ENCODE measurements at regions not wholly inside any gene's neighbourhood (a gene's known extent, or its start where the extent isn't known, plus 50 kb on each side); places are given as distances from the start of the nearest gene placed in this dataset.

DNA sequence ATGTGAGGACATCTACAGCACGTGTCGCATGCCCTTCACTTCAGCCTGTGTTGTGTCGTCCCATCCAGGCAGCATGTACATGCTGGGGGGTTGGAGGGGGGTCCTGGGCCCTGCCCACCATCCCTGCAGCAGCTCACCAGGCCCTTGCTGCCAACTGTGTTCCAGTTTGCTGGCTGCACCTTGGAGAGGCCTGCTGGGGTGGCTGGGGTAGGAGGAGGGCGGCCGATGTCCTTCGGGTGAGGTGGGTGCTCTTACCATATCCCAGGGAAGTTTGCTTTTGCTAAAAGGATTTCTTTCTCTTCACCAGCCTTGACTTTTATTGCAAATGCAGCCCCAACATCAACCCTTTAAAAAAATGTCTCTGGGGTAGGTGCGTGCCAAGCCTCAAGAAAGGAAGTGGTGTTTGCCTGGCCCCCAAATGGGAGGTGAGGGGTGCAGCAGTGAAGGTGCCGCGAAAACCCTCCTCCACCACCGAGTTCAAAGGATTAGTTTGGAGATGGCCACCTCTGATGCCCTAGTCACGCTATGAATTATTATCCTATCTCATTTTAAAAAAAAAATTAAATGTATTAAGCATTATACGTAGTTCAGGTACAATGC, 165.8 kb upstream of the KLF6 start:
- DNase-seq (ENCODE audit: low read depth): no peak
- TF ChIP-seq, protein P1, sequence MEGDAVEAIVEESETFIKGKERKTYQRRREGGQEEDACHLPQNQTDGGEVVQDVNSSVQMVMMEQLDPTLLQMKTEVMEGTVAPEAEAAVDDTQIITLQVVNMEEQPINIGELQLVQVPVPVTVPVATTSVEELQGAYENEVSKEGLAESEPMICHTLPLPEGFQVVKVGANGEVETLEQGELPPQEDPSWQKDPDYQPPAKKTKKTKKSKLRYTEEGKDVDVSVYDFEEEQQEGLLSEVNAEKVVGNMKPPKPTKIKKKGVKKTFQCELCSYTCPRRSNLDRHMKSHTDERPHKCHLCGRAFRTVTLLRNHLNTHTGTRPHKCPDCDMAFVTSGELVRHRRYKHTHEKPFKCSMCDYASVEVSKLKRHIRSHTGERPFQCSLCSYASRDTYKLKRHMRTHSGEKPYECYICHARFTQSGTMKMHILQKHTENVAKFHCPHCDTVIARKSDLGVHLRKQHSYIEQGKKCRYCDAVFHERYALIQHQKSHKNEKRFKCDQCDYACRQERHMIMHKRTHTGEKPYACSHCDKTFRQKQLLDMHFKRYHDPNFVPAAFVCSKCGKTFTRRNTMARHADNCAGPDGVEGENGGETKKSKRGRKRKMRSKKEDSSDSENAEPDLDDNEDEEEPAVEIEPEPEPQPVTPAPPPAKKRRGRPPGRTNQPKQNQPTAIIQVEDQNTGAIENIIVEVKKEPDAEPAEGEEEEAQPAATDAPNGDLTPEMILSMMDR (conservative IDR thresholded peaks at IDR 0.05; ENCODE audit: low read depth, low read length): no peak

DNA sequence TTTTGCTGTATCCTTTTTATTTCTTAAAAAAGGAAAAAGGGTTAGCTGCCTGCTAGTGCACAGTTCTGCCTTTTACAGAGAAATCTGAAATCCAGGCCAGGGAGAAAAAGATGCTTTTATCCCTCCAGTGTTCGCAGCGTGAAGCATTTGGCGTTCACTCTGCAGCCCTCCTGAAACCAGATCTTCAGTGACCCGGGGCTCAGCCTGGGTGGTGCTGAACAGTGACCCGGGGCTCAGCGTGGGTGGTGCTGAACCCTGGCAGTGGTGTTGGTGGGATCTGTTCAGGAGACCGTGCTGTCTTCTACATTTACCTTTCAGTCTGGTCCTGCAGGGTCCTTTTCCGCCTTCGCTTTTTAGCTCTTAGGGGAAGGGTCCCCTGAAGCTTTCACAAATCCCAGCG, 164.7 kb upstream of the KLF6 start:
- no peak for DNase-seq (ENCODE audit: low read depth)
- no peak overlapping the region for H3K4me3 ChIP-seq (ENCODE audit: low read depth, low read length)
- TF ChIP-seq, protein P1 (conservative IDR thresholded peaks at IDR 0.05; ENCODE audit: low read depth, low read length): no peak

More for the DNA sequence above, 165.8 kb upstream of the KLF6 start:
- no peak overlapping the region for H3K4me3 ChIP-seq (ENCODE audit: low read depth, low read length)

DNA sequence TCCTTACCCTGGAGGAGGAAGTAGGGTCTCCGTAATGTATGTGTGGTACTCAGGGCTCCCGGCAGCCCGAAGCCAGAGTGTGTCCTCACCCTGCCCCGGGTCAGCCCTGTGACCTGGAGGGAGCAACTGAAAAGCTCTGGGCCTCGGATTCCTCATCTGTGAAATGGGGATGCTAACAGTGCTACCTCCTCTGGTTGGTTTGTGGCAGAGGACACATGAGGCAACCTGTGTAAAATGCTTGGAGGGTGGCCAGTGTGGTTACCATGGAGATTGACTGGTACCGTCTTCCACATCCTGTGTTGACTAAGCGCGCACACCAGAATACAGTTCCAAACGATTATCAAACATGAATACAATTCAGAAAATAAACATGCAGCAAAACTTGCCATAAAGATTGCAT, 163.8 kb upstream of the KLF6 start:
- DNase-seq (ENCODE audit: low read depth): no peak
- no peak overlapping the region for H3K4me3 ChIP-seq (ENCODE audit: low read depth, low read length)
- TF ChIP-seq, protein P1 (conservative IDR thresholded peaks at IDR 0.05; ENCODE audit: low read depth, low read length): no peak

DNA sequence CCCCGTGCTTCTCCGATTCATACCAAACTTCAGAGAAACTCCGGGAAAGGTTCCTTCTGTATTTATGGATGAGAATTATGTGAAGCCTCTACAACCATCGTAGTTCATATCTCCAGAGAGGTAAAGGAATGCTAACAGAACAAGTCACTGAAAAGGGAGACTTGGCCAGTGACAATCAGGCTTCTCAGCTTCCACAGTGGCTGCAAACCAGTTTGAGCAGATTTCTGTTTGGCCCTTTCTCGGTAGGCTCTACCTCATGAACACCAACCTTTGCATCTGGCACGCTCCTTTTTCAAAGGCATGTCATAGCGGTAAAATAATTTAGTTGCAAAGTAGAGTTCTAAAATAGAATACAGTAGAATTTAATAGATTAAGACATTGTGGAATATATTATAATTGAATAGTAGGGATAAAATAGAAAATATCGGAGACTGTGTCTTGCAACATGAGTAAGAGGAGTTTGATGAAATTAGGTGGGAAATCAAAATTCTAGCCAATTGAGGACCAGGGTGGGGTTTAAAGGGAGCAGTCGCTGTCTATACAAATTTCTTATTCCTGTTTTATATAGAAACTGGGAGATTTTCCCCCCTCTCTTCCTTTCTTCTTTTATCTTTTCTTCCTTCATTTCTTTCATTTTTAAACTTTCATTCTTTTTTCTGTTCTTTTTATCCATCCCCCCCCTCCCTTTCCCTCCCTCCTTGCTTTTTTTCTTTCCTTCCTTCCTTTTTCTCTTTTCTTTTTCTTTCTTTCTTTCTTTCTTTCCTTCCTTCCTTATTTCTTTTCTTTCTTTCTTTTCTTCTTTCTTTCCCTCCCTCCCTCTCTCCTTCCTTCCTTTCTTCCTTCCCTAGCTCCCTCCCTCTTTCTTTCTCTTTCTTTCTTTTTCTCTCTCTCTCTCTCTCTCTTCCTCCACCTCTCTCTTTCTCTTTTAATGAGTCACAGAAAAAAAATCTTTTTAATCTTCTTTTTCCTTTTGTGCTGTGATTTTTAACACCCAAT, 161.5 kb upstream of the KLF6 start:
- no peak overlapping the region for H3K4me3 ChIP-seq (ENCODE audit: low read depth, low read length)
- DNase-seq (ENCODE audit: low read depth): no peak

DNA sequence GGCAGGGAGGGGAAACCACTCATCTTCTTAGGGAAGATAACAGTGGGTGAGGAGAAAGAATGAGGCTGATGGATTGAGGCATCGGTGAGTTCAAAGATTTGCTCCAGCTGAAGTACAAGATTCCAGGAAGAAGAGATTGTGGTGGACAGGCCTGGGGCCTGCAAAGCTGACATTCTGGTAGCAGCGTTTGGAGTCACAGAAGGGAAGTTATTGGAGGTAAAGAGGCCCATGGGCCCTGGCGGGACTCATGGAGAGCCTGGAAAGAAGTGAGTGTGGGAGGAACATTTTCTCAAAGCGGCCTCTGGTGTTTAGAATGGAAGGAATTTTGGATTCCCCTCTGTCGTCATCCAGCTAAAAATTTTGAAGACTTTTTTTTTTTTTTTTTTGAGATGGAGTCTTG, 160.0 kb upstream of the KLF6 start:
- H3K4me3 ChIP-seq (ENCODE audit: low read depth, low read length): no peak overlapping the region
- DNase-seq (ENCODE audit: low read depth): no peak

More for the DNA sequence above, 161.5 kb upstream of the KLF6 start:
- TF ChIP-seq, protein P1 (conservative IDR thresholded peaks at IDR 0.05; ENCODE audit: low read depth, low read length): no peak

DNA sequence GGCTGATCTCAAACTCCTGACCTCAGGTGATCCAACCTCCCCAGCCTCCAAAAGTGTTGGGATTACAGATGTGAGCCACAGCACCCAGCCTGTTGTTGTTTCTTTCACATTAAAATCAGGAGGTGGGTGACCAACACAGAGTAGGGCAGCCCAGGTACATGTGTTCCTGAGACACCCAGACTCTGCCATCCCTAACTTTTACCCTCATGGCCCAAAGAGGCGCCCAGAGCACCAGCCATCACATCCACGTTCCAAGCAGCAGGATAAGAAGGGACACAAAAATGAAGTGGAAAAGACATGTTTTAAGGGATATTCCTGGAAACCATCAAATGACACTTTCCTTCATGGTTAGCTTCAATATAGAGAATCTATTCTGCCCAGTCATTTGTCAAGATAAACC, 159.6 kb upstream of the KLF6 start:
- H3K4me3 ChIP-seq (ENCODE audit: low read depth, low read length): no peak overlapping the region
- DNase-seq (ENCODE audit: low read depth): no peak
- TF ChIP-seq, protein P1 (conservative IDR thresholded peaks at IDR 0.05; ENCODE audit: low read depth, low read length): no peak

More for the DNA sequence above, 160.0 kb upstream of the KLF6 start:
- TF ChIP-seq, protein P1 (conservative IDR thresholded peaks at IDR 0.05; ENCODE audit: low read depth, low read length): no peak
